Suprapubic skin (tissue), 4 donors: ENCODE measurements at regions not wholly inside any gene's neighbourhood (a gene's known extent, or its start where the extent isn't known, plus 50 kb on each side); places are given as distances from the start of the nearest gene placed in this dataset.

Experiments used
- CTCF ChIP-seq, 2 donors: fragments of 200-600 bp in 1 of 2; fragments of 450-650 bp in 1 of 2; sonication (generic) in 1 of 2; IDR thresholded peaks; one replicate each; pipeline ENCODE4 v1.5.1; 2016 to 2019; ENCODE audit warnings: antibody characterized with exemption in 2 of 2, mild to moderate bottlenecking in 1 of 2, moderate library complexity in 1 of 2
- EP300 ChIP-seq: sonication (generic); formaldehyde crosslinking; IDR thresholded peaks from one replicate; pipeline ENCODE4 v1.6.1; 2017; ENCODE audit warnings: antibody characterized with exemption
- POLR2A ChIP-seq, 2 donors: fragments of 450-650 bp; IDR thresholded peaks; one replicate each; pipeline ENCODE4 v1.6.1; 2017; ENCODE audit warnings: antibody characterized with exemption in 2 of 2, mild to moderate bottlenecking in 2 of 2, moderate library complexity in 2 of 2
- POLR2AphosphoS5 ChIP-seq, 3 donors: sonication (generic); formaldehyde crosslinking; IDR thresholded peaks; one replicate each; pipeline ENCODE4 v1.6.1; 2017; ENCODE audit warnings: antibody characterized with exemption in 3 of 3

- TF ChIP-seq POLR2A (IDR thresholded peaks at IDR 0.05): no peak
- TF ChIP-seq POLR2AphosphoS5 (IDR thresholded peaks at IDR 0.05): no peak
- TF ChIP-seq CTCF (IDR thresholded peaks at IDR 0.05): no peak
- no peak for TF ChIP-seq EP300
Observed at GRCh38 chr3:78041486-78041885, 1001.6 kb downstream of the ROBO2 start.
